Keratinocyte (primary cell): ENCODE measurements at regions not wholly inside any gene's neighbourhood (a gene's known extent, or its start where the extent isn't known, plus 50 kb on each side); places are given as distances from the start of the nearest gene placed in this dataset.

Source experiments
- DNase-seq: peaks from one replicate; pipeline ENCODE4 v3.0.0-alpha.2; 2011; ENCODE audit warnings: low read depth, missing footprints, low spot score
- FAIRE-seq: peaks from 2 replicates; lab custom pipeline; 2011; peaks lifted over from hg19 to GRCh38; lab: Jason Lieb, UNC
- H2AFZ ChIP-seq: 2 replicates; pipeline ENCODE4 v1.6.0; 2012; ENCODE audit warnings: low read length, control low read depth, inconsistent platforms; ENCODE audit not compliant: control insufficient read depth
- H3K27ac ChIP-seq: 2 replicates; pipeline ENCODE4 v1.5.1; 2011; ENCODE audit warnings: low read length; ENCODE audit not compliant: control insufficient read depth, insufficient read depth
- H3K27me3 ChIP-seq: 3 replicates; pipeline ENCODE4 v1.6.0; 2011; ENCODE audit warnings: low read length; ENCODE audit not compliant: control insufficient read depth, insufficient read depth; ENCODE audit errors: extremely low read depth
- H3K36me3 ChIP-seq, 2 experiments: 2 replicates in 1 of 2; 3 replicates in 1 of 2; pipeline ENCODE4 v1.5.1; 2011; ENCODE audit warnings: low read length in 2 of 2, mild to moderate bottlenecking in 1 of 2; ENCODE audit not compliant: control insufficient read depth in 2 of 2, insufficient read depth in 2 of 2; ENCODE audit errors: extremely low read depth in 1 of 2
- H3K4me1 ChIP-seq: 3 replicates; pipeline ENCODE4 v1.5.1; 2011; ENCODE audit warnings: low read length; ENCODE audit not compliant: control insufficient read depth, insufficient read depth; ENCODE audit errors: extremely low read depth
- H3K4me2 ChIP-seq: 3 replicates; pipeline ENCODE4 v1.6.0; 2011; ENCODE audit warnings: low read depth, low read length; ENCODE audit not compliant: control insufficient read depth, insufficient read depth; ENCODE audit errors: extremely low read depth
- H3K4me3 ChIP-seq, 3 experiments: fragments of 200-600 bp in 1 of 3; sonication (generic) in 1 of 3; 2 replicates in 2 of 3; 3 replicates in 1 of 3; pipeline ENCODE4 v1.5.1; 2011 to 2016; ENCODE audit warnings: low read length in 3 of 3, mild to moderate bottlenecking in 3 of 3, control low read depth in 2 of 3, inconsistent platforms in 1 of 3, low read depth in 1 of 3, mixed read lengths in 1 of 3, mixed run types in 1 of 3, moderate library complexity in 1 of 3; ENCODE audit not compliant: control insufficient read depth in 2 of 3, insufficient read depth in 2 of 3; ENCODE audit errors: extremely low read depth in 1 of 3
- H3K79me2 ChIP-seq: 2 replicates; pipeline ENCODE4 v1.6.0; 2012; ENCODE audit warnings: low read length; ENCODE audit not compliant: control insufficient read depth, insufficient read depth
- H3K9ac ChIP-seq: 3 replicates; pipeline ENCODE4 v1.6.0; 2011; ENCODE audit warnings: low read length; ENCODE audit not compliant: control insufficient read depth, insufficient read depth; ENCODE audit errors: extremely low read depth
- H3K9me1 ChIP-seq: 3 replicates; pipeline ENCODE4 v1.6.0; 2011; ENCODE audit warnings: low read length; ENCODE audit not compliant: control insufficient read depth, insufficient read depth; ENCODE audit errors: extremely low read depth
- H3K9me3 ChIP-seq: 2 replicates; pipeline ENCODE4 v1.5.1; 2012; ENCODE audit warnings: low read depth, low read length; ENCODE audit not compliant: control insufficient read depth
- H4K20me1 ChIP-seq: 3 replicates; pipeline ENCODE4 v1.6.0; 2011; ENCODE audit warnings: low read length; ENCODE audit not compliant: control insufficient read depth, insufficient read depth; ENCODE audit errors: extremely low read depth
- CTCF ChIP-seq, 3 experiments: IDR thresholded peaks in 1 of 3; conservative IDR thresholded peaks in 1 of 3; optimal IDR thresholded peaks in 1 of 3; 2 replicates in 2 of 3; 3 replicates in 1 of 3; pipeline versions ENCODE3 to v1.5.1; 2011; ENCODE audit warnings: low read length in 3 of 3, mild to moderate bottlenecking in 3 of 3, moderate library complexity in 2 of 3, control low read depth in 1 of 3, inconsistent platforms in 1 of 3; ENCODE audit not compliant: insufficient read depth in 2 of 3; ENCODE audit errors: extremely low read depth in 1 of 3
- EZH2 ChIP-seq: IDR thresholded peaks from one replicate; pipeline ENCODE4 v1.6.1; 2012; ENCODE audit warnings: inconsistent platforms, mild to moderate bottlenecking, low read length, moderate library complexity
- dilution Hi-C: fragments of 300-500 bp; cut with MboI; formaldehyde crosslinking; loops from one replicate; pipeline ENCODE4 v1.7.0; 2020; ENCODE audit warnings: low sequenced_read_pairs; ENCODE audit not compliant: extremely low pct_ligation_motif_present

GRCh38 chr13:91214031-91214430 lies 133.5 kb upstream of the MIR17HG start:
- TF ChIP-seq EZH2 (no peak), CTCF (optimal IDR thresholded peaks at IDR 0.05 in 1 of 3, IDR thresholded peaks at IDR 0.05 in 1 of 3, conservative IDR thresholded peaks at IDR 0.05 in 1 of 3; ENCODE audit: extremely low read depth in 1 of 3, insufficient read depth in 2 of 3, low read length in 3 of 3) (no peak)
- dilution Hi-C loops = no loop called here
- H3K4me1 ChIP-seq = no peaks in the 10 kb centered on the region
- no peak for DNase-seq
- H3K9ac ChIP-seq = no peak overlapping the region
- no peaks in the 10 kb centered on the region for H3K27me3 ChIP-seq
- no peaks in the 10 kb centered on the region for H3K9me1 ChIP-seq
- H4K20me1 ChIP-seq = no peaks in the 10 kb centered on the region
- no peaks in the 10 kb centered on the region for H3K36me3 ChIP-seq
- H3K79me2 ChIP-seq = no peaks in the 10 kb centered on the region
- no peaks in the 10 kb centered on the region for H3K9me3 ChIP-seq
- H3K4me2 ChIP-seq = no peak overlapping the region
- no peak overlapping the region for H3K27ac ChIP-seq
- H2AFZ ChIP-seq = no peak overlapping the region
- no peak for FAIRE-seq
- no peak overlapping the region for H3K4me3 ChIP-seq

GRCh38 chr13:91216928-91217700 lies 130.4 kb upstream of the MIR17HG start:
- dilution Hi-C loops = no loop called here
- Histone ChIP-seq H3K4me1 (no peaks in the 10 kb centered on the region), H3K27me3 (no peaks in the 10 kb centered on the region), H2AFZ (no peak overlapping the region), H3K9me1 (no peaks in the 10 kb centered on the region), H3K27ac (no peak overlapping the region), H3K9me3 (no peaks in the 10 kb centered on the region), H3K36me3 (no peaks in the 10 kb centered on the region), H3K9ac (no peak overlapping the region), H3K79me2 (no peaks in the 10 kb centered on the region), H3K4me3 (no peak overlapping the region), H4K20me1 (no peaks in the 10 kb centered on the region), H3K4me2 (no peak overlapping the region)
- no peak for FAIRE-seq
- TF ChIP-seq EZH2 (no peak), CTCF (optimal IDR thresholded peaks at IDR 0.05 in 1 of 3, IDR thresholded peaks at IDR 0.05 in 1 of 3, conservative IDR thresholded peaks at IDR 0.05 in 1 of 3; ENCODE audit: extremely low read depth in 1 of 3, insufficient read depth in 2 of 3, low read length in 3 of 3) (no peak)
- no peak for DNase-seq
